ENCODE measurements at regions not wholly inside any gene's neighbourhood (a gene's known extent, or its start where the extent isn't known, plus 50 kb on each side); places are given as distances from the start of the nearest gene placed in this dataset.

DNA sequence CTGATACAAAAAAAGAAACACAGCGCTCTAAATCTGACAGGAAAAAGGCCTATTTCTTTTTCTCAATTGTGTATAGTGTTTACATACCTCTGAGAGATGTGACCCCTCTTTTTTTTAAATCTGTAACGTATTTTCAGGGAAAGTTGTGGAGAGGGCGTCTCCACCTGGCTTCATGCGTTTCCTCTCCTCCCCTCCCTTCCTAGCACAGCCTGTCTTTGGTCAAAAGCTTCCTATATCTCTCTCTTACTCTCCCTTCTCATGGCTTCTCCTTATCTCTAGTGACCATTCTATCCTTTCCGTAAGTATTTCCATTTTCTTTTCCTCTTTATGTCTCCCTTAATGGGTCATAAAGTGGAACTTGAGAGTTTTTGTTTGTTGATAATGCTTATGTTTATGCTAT lies 458.9 kb downstream of the HACE1 start:
- DNase-seq: no peak
- no peak for TF ChIP-seq CTCF (IDR thresholded peaks at IDR 0.05)
- intact Hi-C loops (cut with DNase I): no loop called here
- Histone ChIP-seq H3K27me3 (no peaks in the 10 kb centered on the region), H3K9me3 (no peaks in the 10 kb centered on the region), H3K36me3 (no peaks in the 10 kb centered on the region), H3K27ac (no peak overlapping the region), H3K4me3 (no peak overlapping the region), H3K4me1 (no peaks in the 10 kb centered on the region)
- ATAC-seq: no peak

DNA sequence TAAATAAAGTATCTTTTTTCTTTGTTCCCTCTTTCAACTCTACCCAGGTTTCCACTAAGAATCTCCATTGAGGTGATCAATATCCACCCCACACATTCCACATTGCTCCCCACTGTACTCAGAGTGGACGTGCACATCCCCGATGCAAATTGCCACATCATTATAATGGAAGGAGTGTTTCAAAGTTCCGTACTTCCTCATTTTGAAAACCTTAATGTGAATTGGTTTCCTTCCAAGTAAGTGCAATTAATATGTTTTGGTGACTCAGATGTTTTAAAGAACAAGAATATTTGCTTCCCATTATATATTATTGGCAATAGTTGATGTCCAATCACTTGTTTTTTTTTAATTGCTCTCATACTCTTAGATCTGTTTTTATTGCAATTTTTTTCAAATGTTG lies 463.6 kb downstream of the HACE1 start:
- DNase-seq (no peak), ATAC-seq (no peak)
- no peak overlapping the region for H3K27ac ChIP-seq
- intact Hi-C loops (cut with DNase I): no loop called here
- no peaks in the 10 kb centered on the region for H3K9me3 ChIP-seq
- H3K4me1 ChIP-seq: no peaks in the 10 kb centered on the region
- no peak overlapping the region for H3K4me3 ChIP-seq
- H3K36me3 ChIP-seq: no peaks in the 10 kb centered on the region
- no peak for TF ChIP-seq CTCF (IDR thresholded peaks at IDR 0.05)
- H3K27me3 ChIP-seq: no peaks in the 10 kb centered on the region

DNA sequence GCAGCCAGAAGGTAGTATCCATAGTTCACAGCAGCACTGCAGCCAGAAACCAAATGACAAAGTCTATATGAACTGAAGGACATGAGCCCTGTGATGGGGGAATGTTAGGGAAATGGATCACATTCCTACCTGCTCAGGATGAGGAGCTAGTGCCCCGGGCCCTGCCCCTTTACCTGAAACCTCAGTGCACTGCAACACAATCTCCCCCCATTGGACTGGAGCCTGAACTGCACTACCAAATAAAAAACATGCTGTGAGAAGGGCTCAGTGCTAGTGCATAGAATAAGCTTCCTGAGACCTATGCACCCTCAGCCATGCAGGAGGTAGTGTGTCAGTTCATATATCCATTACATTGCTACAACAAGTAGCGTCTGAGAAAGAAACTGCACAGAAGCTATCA lies 477.8 kb downstream of the HACE1 start:
- Histone ChIP-seq H3K9me3 (no peaks in the 10 kb centered on the region), H3K36me3 (no peaks in the 10 kb centered on the region), H3K4me1 (no peaks in the 10 kb centered on the region), H3K27me3 (no peaks in the 10 kb centered on the region), H3K4me3 (no peak overlapping the region), H3K27ac (no peak overlapping the region)
- intact Hi-C loops (cut with DNase I): no loop called here
- ATAC-seq: no peak
- TF ChIP-seq CTCF (IDR thresholded peaks at IDR 0.05): no peak
- DNase-seq: no peak

DNA sequence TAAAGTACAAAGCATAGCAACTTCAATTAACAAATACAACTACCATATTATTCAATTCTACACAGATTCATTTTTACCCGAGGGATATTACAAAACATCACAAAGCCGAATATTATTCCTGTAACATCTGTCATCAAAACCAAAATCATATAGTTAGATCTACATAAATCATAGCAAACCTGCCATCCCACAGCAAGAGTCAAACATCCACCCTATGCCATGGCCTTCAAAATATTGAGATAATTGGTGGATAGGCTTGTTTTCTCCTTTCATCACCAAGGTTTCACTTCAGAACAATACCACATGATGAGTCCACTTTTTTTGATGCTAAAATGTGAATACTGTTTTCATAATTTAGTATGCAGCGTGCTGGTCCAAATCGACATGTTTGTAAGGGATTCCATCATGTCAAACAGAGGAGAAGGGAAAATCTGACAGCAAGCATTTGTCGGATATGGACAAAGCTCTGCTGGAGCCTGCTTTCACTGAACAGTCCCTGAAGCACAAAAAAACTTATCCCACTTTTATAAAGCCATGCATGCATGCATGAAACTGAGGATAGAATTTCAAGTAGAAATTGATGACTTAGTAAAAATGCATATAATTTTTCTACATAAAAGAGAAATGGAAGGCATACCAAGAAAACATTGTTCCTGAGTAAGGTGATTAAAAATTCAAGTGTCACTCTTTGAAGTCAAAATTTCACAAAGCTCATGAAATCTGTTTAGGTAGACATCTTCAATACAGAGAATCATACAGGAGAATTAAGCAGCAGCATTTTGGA lies 494.1 kb downstream of the HACE1 start:
- no peak overlapping the region for H3K27ac ChIP-seq
- no peak overlapping the region for H3K4me3 ChIP-seq
- TF ChIP-seq CTCF (IDR thresholded peaks at IDR 0.05): no peak
- intact Hi-C loops (cut with DNase I): no loop called here
- no peaks in the 10 kb centered on the region for H3K9me3 ChIP-seq
- DNase-seq (no peak), ATAC-seq (no peak)
- H3K4me1 ChIP-seq: no peaks in the 10 kb centered on the region
- H3K27me3 ChIP-seq: no peaks in the 10 kb centered on the region
- no peaks in the 10 kb centered on the region for H3K36me3 ChIP-seq

GRCh38 chr6:104357928-104358327 lies 501.8 kb downstream of the HACE1 start:
- peaks cover 0 to 7% of the 10 kb centered on the region in 2 donors for H3K9me3 ChIP-seq
- H3K36me3 ChIP-seq: no peaks in the 10 kb centered on the region
- H3K4me1 ChIP-seq: no peaks in the 10 kb centered on the region
- intact Hi-C loops (cut with DNase I): no loop called here
- DNase-seq: no peak
- no peak for ATAC-seq
- H3K27me3 ChIP-seq: no peaks in the 10 kb centered on the region
- TF ChIP-seq CTCF (IDR thresholded peaks at IDR 0.05): no peak
- H3K27ac ChIP-seq: no peak overlapping the region
- H3K4me3 ChIP-seq: no peak overlapping the region

Data from left lung (tissue), 4 donors.